Mucosa of descending colon (tissue), 3 donors: ENCODE measurements at regions not wholly inside any gene's neighbourhood (a gene's known extent, or its start where the extent isn't known, plus 50 kb on each side); places are given as distances from the start of the nearest gene placed in this dataset.

Source experiments
- ATAC-seq: fragments of 200-7000 bp; cut with Tn5 transposase; one replicate; pipeline ENCODE4 v1.9.1; 2020; ENCODE audit warnings: mild to moderate bottlenecking, moderate library complexity
- DNase-seq, 3 donors: peaks; one replicate each; pipeline ENCODE4 v3.0.0-alpha.2; 2020
- H3K36me3 ChIP-seq: fragments of 200-600 bp; one replicate; pipeline ENCODE4 v1.8.0; 2021; ENCODE audit warnings: low read depth, mild to moderate bottlenecking
- H3K4me1 ChIP-seq: fragments of 200-600 bp; one replicate; pipeline ENCODE4 v1.8.0; 2021; ENCODE audit warnings: low read depth, mild to moderate bottlenecking
- H3K4me3 ChIP-seq: fragments of 200-600 bp; one replicate; pipeline ENCODE4 v1.8.0; 2021; ENCODE audit warnings: mild to moderate bottlenecking
- H3K9me3 ChIP-seq: fragments of 200-600 bp; one replicate; pipeline ENCODE4 v1.8.0; 2021; ENCODE audit warnings: mild to moderate bottlenecking
- intact Hi-C, 2 donors: fragments of 100-400 bp; cut with DNase I in 1 of 2; cut with micrococcal nuclease in 1 of 2; formaldehyde crosslinking; loops; one replicate each; pipeline versions ENCODE4 v1.11.0 to v1.11.1; 2022; cut with DNase I, micrococcal nuclease
- TF ChIP-seq, protein P1 (sequence below): fragments of 200-600 bp; IDR thresholded peaks from one replicate; pipeline ENCODE4 v1.8.0; 2022; ENCODE audit warnings: antibody characterized with exemption, mild to moderate bottlenecking
- donor health status: DM: no; HTN: no; CAD: no; lungs with moderate emphysema.
- donor health status: DM: no; HTN: no; CAD: no.
- donor health status: DM: no; HTN: yes; CAD: no.

DNA sequence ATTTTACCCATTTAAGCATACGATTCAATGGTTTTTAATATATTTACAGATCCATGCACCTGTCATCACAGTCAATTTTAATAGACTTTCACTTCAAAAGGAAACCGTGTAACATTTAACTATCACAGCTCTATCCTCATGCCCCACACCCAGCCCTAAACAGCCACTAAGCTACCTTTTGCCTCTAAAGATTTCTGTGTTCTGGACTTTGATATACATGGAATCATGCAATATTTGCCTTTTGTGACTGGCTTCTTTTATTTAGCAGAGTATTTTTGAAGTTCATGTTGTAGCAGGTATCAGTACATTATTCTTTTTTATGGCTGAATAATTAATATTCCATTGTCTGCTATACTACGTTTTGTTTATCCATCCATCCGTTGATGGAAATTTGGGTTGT is 50.3 kb upstream of the STX16 start:
- intact Hi-C loops: no loop called here
- Histone ChIP-seq H3K9me3 (no peaks in the 10 kb centered on the region), H3K4me3 (no peak overlapping the region), H3K36me3 (no peaks in the 10 kb centered on the region), H3K4me1 (no peaks in the 10 kb centered on the region)
- peak in 1 of 3 donors; percentile 43 for DNase-seq
- TF ChIP-seq, protein P1, sequence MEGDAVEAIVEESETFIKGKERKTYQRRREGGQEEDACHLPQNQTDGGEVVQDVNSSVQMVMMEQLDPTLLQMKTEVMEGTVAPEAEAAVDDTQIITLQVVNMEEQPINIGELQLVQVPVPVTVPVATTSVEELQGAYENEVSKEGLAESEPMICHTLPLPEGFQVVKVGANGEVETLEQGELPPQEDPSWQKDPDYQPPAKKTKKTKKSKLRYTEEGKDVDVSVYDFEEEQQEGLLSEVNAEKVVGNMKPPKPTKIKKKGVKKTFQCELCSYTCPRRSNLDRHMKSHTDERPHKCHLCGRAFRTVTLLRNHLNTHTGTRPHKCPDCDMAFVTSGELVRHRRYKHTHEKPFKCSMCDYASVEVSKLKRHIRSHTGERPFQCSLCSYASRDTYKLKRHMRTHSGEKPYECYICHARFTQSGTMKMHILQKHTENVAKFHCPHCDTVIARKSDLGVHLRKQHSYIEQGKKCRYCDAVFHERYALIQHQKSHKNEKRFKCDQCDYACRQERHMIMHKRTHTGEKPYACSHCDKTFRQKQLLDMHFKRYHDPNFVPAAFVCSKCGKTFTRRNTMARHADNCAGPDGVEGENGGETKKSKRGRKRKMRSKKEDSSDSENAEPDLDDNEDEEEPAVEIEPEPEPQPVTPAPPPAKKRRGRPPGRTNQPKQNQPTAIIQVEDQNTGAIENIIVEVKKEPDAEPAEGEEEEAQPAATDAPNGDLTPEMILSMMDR: no peak
- peak; percentile 60 for ATAC-seq

DNA sequence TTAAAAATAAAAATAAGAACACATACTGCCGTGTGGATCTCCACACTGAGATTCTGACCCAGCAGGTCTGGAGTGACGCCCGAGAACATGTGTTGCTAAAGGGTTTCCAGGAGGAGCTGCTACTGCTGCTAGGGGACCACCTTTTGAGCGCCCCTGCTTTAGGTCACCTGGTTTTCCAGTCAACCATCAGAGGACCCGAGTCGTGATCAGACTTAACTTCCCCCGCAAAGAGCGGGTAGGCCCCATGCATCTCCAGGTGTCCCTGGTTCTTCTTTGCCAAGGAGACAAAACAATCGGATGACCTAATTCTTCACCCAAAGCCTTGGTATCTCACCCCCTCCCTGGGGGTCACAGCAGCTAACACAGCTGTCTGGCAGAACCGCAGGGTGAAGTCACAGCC is 51.1 kb upstream of the STX16 start:
- ATAC-seq (no peak), DNase-seq (no peak)
- intact Hi-C loops: no loop called here
- Histone ChIP-seq H3K9me3 (no peaks in the 10 kb centered on the region), H3K36me3 (no peaks in the 10 kb centered on the region), H3K4me1 (no peaks in the 10 kb centered on the region), H3K4me3 (no peak overlapping the region)
- TF ChIP-seq, protein P1: no peak

DNA sequence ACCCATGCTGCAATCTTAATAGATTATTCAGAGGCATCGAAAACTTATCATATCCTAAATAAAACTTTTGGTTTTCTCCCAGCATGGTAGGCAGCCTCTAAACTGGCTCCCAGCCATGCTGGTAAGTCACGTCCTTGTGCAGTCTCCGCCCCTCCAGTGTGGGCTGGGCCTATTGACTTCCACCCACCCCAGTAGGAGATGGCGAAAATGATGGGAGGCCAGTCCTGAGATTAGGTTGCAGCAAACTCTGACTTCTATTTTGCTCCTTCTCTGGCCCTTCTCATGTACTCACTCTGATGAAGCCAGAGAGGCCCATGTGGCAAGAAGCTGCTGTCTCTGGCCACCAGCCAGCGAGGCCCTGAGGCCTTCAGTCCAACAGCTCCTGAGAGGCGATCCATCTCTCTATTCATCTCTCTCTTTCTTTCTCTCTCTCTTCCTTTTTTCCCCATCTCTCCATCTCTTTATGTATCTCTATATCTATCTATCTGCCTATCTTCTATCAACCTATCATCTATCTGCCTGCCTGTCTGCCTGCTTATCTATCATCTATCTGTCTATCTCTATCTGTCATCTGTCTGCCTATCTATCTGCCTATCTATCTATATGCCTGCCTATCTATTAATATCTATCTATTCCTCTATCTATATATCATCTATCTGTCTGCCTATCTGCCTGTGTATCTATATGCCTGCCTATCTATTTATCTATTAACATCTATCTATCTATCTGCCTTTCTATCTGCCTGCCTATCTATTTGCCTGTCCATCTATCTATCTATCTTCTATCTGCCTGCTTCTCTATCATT is 52.7 kb upstream of the STX16 start:
- Histone ChIP-seq H3K36me3 (no peaks in the 10 kb centered on the region), H3K4me1 (no peaks in the 10 kb centered on the region), H3K9me3 (no peaks in the 10 kb centered on the region), H3K4me3 (no peak overlapping the region)
- ATAC-seq: peak; percentile 11
- intact Hi-C loops: no loop called here
- TF ChIP-seq, protein P1: no peak
- peak in 2 of 3 donors; percentile 41 to 43 for DNase-seq

DNA sequence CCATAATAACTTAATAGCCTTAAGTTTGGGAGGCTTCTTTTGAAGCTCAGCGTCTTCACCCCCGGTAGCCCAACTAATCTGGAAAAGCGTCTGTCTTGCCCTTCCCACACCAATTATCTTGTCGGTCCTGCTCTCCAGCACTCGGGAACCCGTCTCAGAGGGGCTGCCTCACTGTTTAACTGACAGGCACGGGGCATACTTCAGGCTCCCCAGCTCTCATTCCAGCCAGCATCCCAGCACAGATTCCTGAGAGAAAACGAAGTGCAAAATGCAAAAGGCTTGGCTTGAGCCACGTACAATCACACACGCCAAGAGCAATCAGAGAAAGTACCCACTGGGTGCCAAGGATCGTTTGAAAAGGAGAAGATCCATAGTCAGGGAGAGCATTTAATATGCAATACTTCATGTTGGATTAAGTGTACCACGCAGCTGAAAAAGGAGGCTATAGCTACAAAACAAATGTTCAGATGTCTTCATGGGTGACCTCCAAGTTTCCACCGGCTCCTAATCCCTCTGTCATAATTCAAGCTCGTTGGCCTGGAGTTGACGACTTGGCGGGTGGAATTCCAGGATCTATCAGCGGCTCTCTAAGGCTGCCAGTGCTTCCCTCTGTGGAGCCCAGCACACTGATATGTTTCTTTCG is 53.7 kb upstream of the STX16 start:
- H3K9me3 ChIP-seq: no peaks in the 10 kb centered on the region
- ATAC-seq: peak; percentile 44
- no peak overlapping the region for H3K4me3 ChIP-seq
- H3K4me1 ChIP-seq: no peaks in the 10 kb centered on the region
- TF ChIP-seq, protein P1: no peak
- DNase-seq: peak in 1 of 3 donors; percentile 42
- intact Hi-C loops: no loop called here
- H3K36me3 ChIP-seq: no peaks in the 10 kb centered on the region

DNA sequence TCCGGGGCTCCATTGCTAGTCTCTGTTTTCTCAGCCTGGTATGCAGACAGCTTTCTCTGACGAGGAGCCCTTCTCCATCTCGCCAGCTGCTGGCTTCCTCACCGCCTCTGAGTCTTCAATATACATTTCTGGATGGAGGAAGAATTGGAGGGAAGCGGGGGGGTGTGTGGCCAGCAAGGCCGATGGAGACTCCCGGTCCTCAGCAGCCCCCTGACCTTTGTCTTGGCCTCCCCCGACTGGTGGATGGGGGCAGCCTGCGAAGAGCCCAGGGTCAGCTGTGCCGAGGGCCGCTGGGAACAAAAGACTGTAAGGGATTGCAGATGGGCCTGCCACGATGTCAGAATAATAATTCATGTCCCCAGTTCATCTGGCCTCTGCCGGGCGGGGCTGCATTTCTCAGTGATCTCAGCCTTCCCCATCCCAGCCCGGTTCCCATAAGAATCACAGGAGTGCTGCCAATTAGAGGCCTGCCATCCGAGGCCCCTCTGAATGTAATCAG is 54.3 kb upstream of the STX16 start:
- Histone ChIP-seq H3K4me3 (no peak overlapping the region), H3K36me3 (no peaks in the 10 kb centered on the region), H3K9me3 (no peaks in the 10 kb centered on the region), H3K4me1 (no peaks in the 10 kb centered on the region)
- intact Hi-C loops: no loop called here
- TF ChIP-seq, protein P1: no peak
- ATAC-seq (peak; percentile 19), DNase-seq (peak in 1 of 3 donors; percentile 17)
